Endodermal cell (in vitro differentiated cells): ENCODE measurements at regions not wholly inside any gene's neighbourhood (a gene's known extent, or its start where the extent isn't known, plus 50 kb on each side); places are given as distances from the start of the nearest gene placed in this dataset.

Source experiments
- DNase-seq: peaks from one replicate; pipeline ENCODE4 v3.0.0-alpha.2; 2017
- H3K27ac ChIP-seq: 2 replicates; pipeline ENCODE4 v1.5.1; 2013; ENCODE audit warnings: mild to moderate bottlenecking, low read depth, low read length, moderate library complexity
- H3K27me3 ChIP-seq: 2 replicates; pipeline ENCODE4 v1.6.1; 2013; ENCODE audit warnings: mild to moderate bottlenecking, low read length, moderate library complexity; ENCODE audit not compliant: insufficient read depth, control insufficient read depth, poor library complexity, severe bottlenecking
- H3K36me3 ChIP-seq: 2 replicates; pipeline ENCODE4 v1.7.0; 2013; ENCODE audit warnings: mild to moderate bottlenecking, low read length, moderate library complexity; ENCODE audit not compliant: control insufficient read depth, insufficient read depth
- H3K4me1 ChIP-seq: one replicate; pipeline ENCODE4 v1.7.0; 2013; ENCODE audit warnings: low read length; ENCODE audit not compliant: control insufficient read depth, insufficient read depth
- H3K4me3 ChIP-seq: 2 replicates; pipeline ENCODE4 v1.5.1; 2013; ENCODE audit warnings: mild to moderate bottlenecking, low read length, moderate library complexity
- H3K9ac ChIP-seq: 2 replicates; pipeline ENCODE4 v1.6.1; 2013; ENCODE audit warnings: mild to moderate bottlenecking, low read length, moderate library complexity; ENCODE audit not compliant: poor library complexity, severe bottlenecking; ENCODE audit errors: extremely low read depth
- H3K9me3 ChIP-seq: 2 replicates; pipeline ENCODE4 v1.6.1; 2013; ENCODE audit warnings: mild to moderate bottlenecking, low read length, moderate library complexity; ENCODE audit not compliant: control insufficient read depth
- H3K27ac Mint-ChIP-seq: 2 replicates; pipeline ENCODE4 v1.8.0; 2020; ENCODE audit warnings: mixed read lengths
- H3K27me3 Mint-ChIP-seq: 2 replicates; pipeline ENCODE4 v1.8.0; 2021; ENCODE audit warnings: mild to moderate bottlenecking, mixed read lengths; ENCODE audit not compliant: insufficient read depth
- H3K36me3 Mint-ChIP-seq: 2 replicates; pipeline ENCODE4 v1.8.0; 2020; ENCODE audit warnings: low read depth, mixed read lengths
- H3K4me1 Mint-ChIP-seq: 2 replicates; pipeline ENCODE4 v1.8.0; 2020; ENCODE audit warnings: mixed read lengths
- H3K4me3 Mint-ChIP-seq: 2 replicates; pipeline ENCODE4 v1.8.0; 2020; ENCODE audit warnings: mild to moderate bottlenecking, moderate library complexity, mixed read lengths
- H3K9me3 Mint-ChIP-seq: 2 replicates; pipeline ENCODE4 v1.8.0; 2020; ENCODE audit warnings: mild to moderate bottlenecking, mixed read lengths
- WGBS, 2 experiments: methylation state at CpG; one replicate each; pipeline versions ENCODE4 v1.1.5 to v1.1.7; 2013; ENCODE audit warnings: missing lambda C conversion rate in 2 of 2, mixed read lengths in 1 of 2; ENCODE audit not compliant: insufficient coverage in 1 of 2, insufficient read length in 1 of 2; 5-methylcytosine and 5-hydroxymethylcytosine counted together
- TF ChIP-seq, protein P1 (sequence below): fragments of 200-600 bp; sonication (generic); conservative IDR thresholded peaks from 2 replicates; pipeline ENCODE4 v1.5.0; 2021; ENCODE audit warnings: antibody characterized with exemption, mild to moderate bottlenecking

GRCh38 chr3:187871204-187871591 is 125.9 kb upstream of the BCL6 start:
- Histone ChIP-seq H3K36me3 (no peaks in the 10 kb centered on the region), H3K27me3 (no peaks in the 10 kb centered on the region), H3K4me3 (no peak overlapping the region), H3K9me3 (peaks cover 5% of the 10 kb centered on the region), H3K27ac (no peak overlapping the region), H3K4me1 (no peaks in the 10 kb centered on the region), H3K9ac (no peak overlapping the region)
- no peak for DNase-seq
- TF ChIP-seq, protein P1, sequence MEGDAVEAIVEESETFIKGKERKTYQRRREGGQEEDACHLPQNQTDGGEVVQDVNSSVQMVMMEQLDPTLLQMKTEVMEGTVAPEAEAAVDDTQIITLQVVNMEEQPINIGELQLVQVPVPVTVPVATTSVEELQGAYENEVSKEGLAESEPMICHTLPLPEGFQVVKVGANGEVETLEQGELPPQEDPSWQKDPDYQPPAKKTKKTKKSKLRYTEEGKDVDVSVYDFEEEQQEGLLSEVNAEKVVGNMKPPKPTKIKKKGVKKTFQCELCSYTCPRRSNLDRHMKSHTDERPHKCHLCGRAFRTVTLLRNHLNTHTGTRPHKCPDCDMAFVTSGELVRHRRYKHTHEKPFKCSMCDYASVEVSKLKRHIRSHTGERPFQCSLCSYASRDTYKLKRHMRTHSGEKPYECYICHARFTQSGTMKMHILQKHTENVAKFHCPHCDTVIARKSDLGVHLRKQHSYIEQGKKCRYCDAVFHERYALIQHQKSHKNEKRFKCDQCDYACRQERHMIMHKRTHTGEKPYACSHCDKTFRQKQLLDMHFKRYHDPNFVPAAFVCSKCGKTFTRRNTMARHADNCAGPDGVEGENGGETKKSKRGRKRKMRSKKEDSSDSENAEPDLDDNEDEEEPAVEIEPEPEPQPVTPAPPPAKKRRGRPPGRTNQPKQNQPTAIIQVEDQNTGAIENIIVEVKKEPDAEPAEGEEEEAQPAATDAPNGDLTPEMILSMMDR = no peak
- Mint-ChIP-seq H3K9me3 (peaks cover 5% of the 10 kb centered on the region), H3K27me3 (no peaks in the 10 kb centered on the region), H3K27ac (no peak overlapping the region), H3K4me3 (no peak overlapping the region), H3K36me3 (peaks cover 24% of the 10 kb centered on the region), H3K4me1 (no peaks in the 10 kb centered on the region)

- Histone ChIP-seq H3K4me3 (no peak overlapping the region), H3K36me3 (no peaks in the 10 kb centered on the region), H3K4me1 (no peaks in the 10 kb centered on the region), H3K9ac (no peak overlapping the region), H3K27ac (no peak overlapping the region), H3K27me3 (no peaks in the 10 kb centered on the region), H3K9me3 (peaks cover 5% of the 10 kb centered on the region)
- 92 to 100% methylated on average over 1 of the region's 1 CpG for WGBS, 2 experiments
- H3K27me3 Mint-ChIP-seq = no peaks in the 10 kb centered on the region
- DNase-seq = no peak
- H3K36me3 Mint-ChIP-seq = peaks cover 24% of the 10 kb centered on the region
- H3K4me3 Mint-ChIP-seq = no peak overlapping the region
- H3K27ac Mint-ChIP-seq = no peak overlapping the region
- H3K9me3 Mint-ChIP-seq = peaks cover 5% of the 10 kb centered on the region
- H3K4me1 Mint-ChIP-seq = no peaks in the 10 kb centered on the region
- TF ChIP-seq, protein P1 = no peak
Observed at GRCh38 chr3:187871848-187872247, 126.6 kb upstream of the BCL6 start.

- Mint-ChIP-seq H3K27me3 (no peaks in the 10 kb centered on the region), H3K36me3 (peaks cover 24% of the 10 kb centered on the region), H3K27ac (no peak overlapping the region), H3K4me1 (no peaks in the 10 kb centered on the region), H3K9me3 (peaks cover 3% of the 10 kb centered on the region), H3K4me3 (no peak overlapping the region)
- H3K9me3 ChIP-seq = peaks cover 3% of the 10 kb centered on the region
- TF ChIP-seq, protein P1 = no peak
- H3K27ac ChIP-seq = no peak overlapping the region
- WGBS, 2 experiments = 100% methylated on average over 1 of the region's 1 CpG; no CpG with 5 or more reads in 1 of the 2 experiments
- H3K36me3 ChIP-seq = no peaks in the 10 kb centered on the region
- no peak overlapping the region for H3K4me3 ChIP-seq
- no peaks in the 10 kb centered on the region for H3K4me1 ChIP-seq
- no peak overlapping the region for H3K9ac ChIP-seq
- H3K27me3 ChIP-seq = no peaks in the 10 kb centered on the region
- no peak for DNase-seq
Observed at GRCh38 chr3:187873843-187874242, 128.6 kb upstream of the BCL6 start.
